Ascending aorta (tissue), 2 donors: ENCODE measurements at regions not wholly inside any gene's neighbourhood (a gene's known extent, or its start where the extent isn't known, plus 50 kb on each side); places are given as distances from the start of the nearest gene placed in this dataset.
A peak's percentile ranks its signal among the peaks of the same experiment; 100 is the strongest.

Source experiments
- DNase-seq, 2 donors: peaks; one replicate each; pipeline ENCODE4 v3.0.0-alpha.2; 2019; ENCODE audit warnings: low spot score in 2 of 2
- H3K27ac ChIP-seq, 2 donors: fragments of 200-600 bp; sonication (generic); one replicate each; pipeline ENCODE4 v1.5.1; 2016 to 2017; ENCODE audit warnings: mild to moderate bottlenecking in 1 of 2
- H3K27me3 ChIP-seq: fragments of 200-600 bp; sonication (generic); one replicate; pipeline ENCODE4 v1.5.1; 2017
- H3K36me3 ChIP-seq, 2 donors: fragments of 200-600 bp; sonication (generic); one replicate each; pipeline ENCODE4 v1.5.1; 2016
- H3K4me1 ChIP-seq, 2 donors: fragments of 200-600 bp; sonication (generic); one replicate each; pipeline ENCODE4 v1.5.1; 2016 to 2017; ENCODE audit warnings: mild to moderate bottlenecking in 1 of 2
- H3K4me3 ChIP-seq, 2 donors: fragments of 200-600 bp; sonication (generic); one replicate each; pipeline ENCODE4 v1.5.1; 2016 to 2017; ENCODE audit warnings: mild to moderate bottlenecking in 1 of 2
- H3K9me3 ChIP-seq, 2 donors: fragments of 200-600 bp; sonication (generic); one replicate each; pipeline ENCODE4 v1.5.1; 2016
- CTCF ChIP-seq, 3 experiments: fragments of 200-600 bp in 2 of 3; fragments of 450-650 bp in 1 of 3; sonication (generic) in 2 of 3; IDR thresholded peaks; one replicate each; pipeline ENCODE4 v1.5.1; 2016 to 2019; ENCODE audit warnings: antibody characterized with exemption in 3 of 3, mild to moderate bottlenecking in 1 of 3, moderate library complexity in 1 of 3
- intact Hi-C: fragments of 100-400 bp; cut with DNase I; formaldehyde crosslinking; loops from one replicate; pipeline ENCODE4 v1.15.1; 2023

- Histone ChIP-seq H3K27ac (no peak overlapping the region), H3K4me3 (no peak overlapping the region), H3K36me3 (no peaks in the 10 kb centered on the region), H3K4me1 (no peaks in the 10 kb centered on the region), H3K27me3 (no peaks in the 10 kb centered on the region), H3K9me3 (no peaks in the 10 kb centered on the region)
- peak in 1 of 2 donors; percentile 28 for DNase-seq
- intact Hi-C loops, result no loop called here
- no peak for TF ChIP-seq CTCF (IDR thresholded peaks at IDR 0.05)
Observed at GRCh38 chr6:3612341-3613041, 139.0 kb downstream of the PXDC1 start.

GRCh38 chr6:3610921-3611320 is 140.6 kb downstream of the PXDC1 start:
- Histone ChIP-seq H3K4me3 (no peak overlapping the region), H3K9me3 (no peaks in the 10 kb centered on the region), H3K27ac (no peak overlapping the region), H3K36me3 (no peaks in the 10 kb centered on the region), H3K27me3 (no peaks in the 10 kb centered on the region), H3K4me1 (no peaks in the 10 kb centered on the region)
- intact Hi-C loops, result no loop called here
- peak in 1 of 2 donors; percentile 5 for DNase-seq
- no peak for TF ChIP-seq CTCF (IDR thresholded peaks at IDR 0.05)

- DNase-seq, result peak in 1 of 2 donors; percentile 5
- intact Hi-C loops, result no loop called here
- Histone ChIP-seq H3K27ac (no peak overlapping the region), H3K27me3 (no peaks in the 10 kb centered on the region), H3K9me3 (no peaks in the 10 kb centered on the region), H3K4me1 (no peaks in the 10 kb centered on the region), H3K4me3 (no peak overlapping the region), H3K36me3 (no peaks in the 10 kb centered on the region)
- no peak for TF ChIP-seq CTCF (IDR thresholded peaks at IDR 0.05)
Observed at GRCh38 chr6:3610206-3610605, 141.3 kb downstream of the PXDC1 start.

GRCh38 chr6:3609388-3609787 is 142.1 kb downstream of the PXDC1 start:
- no peaks in the 10 kb centered on the region for H3K36me3 ChIP-seq
- no peak for TF ChIP-seq CTCF (IDR thresholded peaks at IDR 0.05)
- H3K4me1 ChIP-seq, result no peaks in the 10 kb centered on the region
- H3K4me3 ChIP-seq, result no peak overlapping the region
- DNase-seq, result no peak
- no peak overlapping the region for H3K27ac ChIP-seq
- H3K9me3 ChIP-seq, result no peaks in the 10 kb centered on the region
- H3K27me3 ChIP-seq, result no peaks in the 10 kb centered on the region
- intact Hi-C loops, result no loop called here

GRCh38 chr6:3608159-3608558 is 143.4 kb downstream of the PXDC1 start:
- Histone ChIP-seq H3K4me3 (no peak overlapping the region), H3K9me3 (no peaks in the 10 kb centered on the region), H3K36me3 (no peaks in the 10 kb centered on the region), H3K27me3 (no peaks in the 10 kb centered on the region), H3K27ac (no peak overlapping the region), H3K4me1 (no peaks in the 10 kb centered on the region)
- peak in 1 of 2 donors; percentile 18 for DNase-seq
- intact Hi-C loops, result no loop called here
- no peak for TF ChIP-seq CTCF (IDR thresholded peaks at IDR 0.05)

GRCh38 chr6:3607599-3607998 is 143.9 kb downstream of the PXDC1 start:
- intact Hi-C loops, result no loop called here
- no peak for DNase-seq
- H3K9me3 ChIP-seq, result no peaks in the 10 kb centered on the region
- H3K4me3 ChIP-seq, result no peak overlapping the region
- no peaks in the 10 kb centered on the region for H3K4me1 ChIP-seq
- no peak overlapping the region for H3K27ac ChIP-seq
- no peaks in the 10 kb centered on the region for H3K27me3 ChIP-seq
- no peaks in the 10 kb centered on the region for H3K36me3 ChIP-seq
- no peak for TF ChIP-seq CTCF (IDR thresholded peaks at IDR 0.05)
